Activated CD4-positive, alpha-beta memory T cell treated with anti-CD3 and anti-CD28 coated beads for 36 hours (primary cell): ENCODE measurements at regions not wholly inside any gene's neighbourhood (a gene's known extent, or its start where the extent isn't known, plus 50 kb on each side); places are given as distances from the start of the nearest gene placed in this dataset.

ENCODE experiments used
- CTCF ChIA-PET: fragments of 350-600 bp; sonication (Branson Sonifier 250); formaldehyde crosslinking; loops from one replicate; lab custom pipeline; 2021; ENCODE audit warnings: antibody characterized with exemption, inconsistent platforms; lab: Charles Lee
- POLR2A ChIA-PET: fragments of 350-600 bp; sonication (Branson Sonifier 250); formaldehyde crosslinking; loops from one replicate; lab custom pipeline; 2021; ENCODE audit warnings: antibody characterized with exemption; lab: Charles Lee
- DNase-seq: peaks from one replicate; pipeline ENCODE4 v3.0.0-alpha.2; 2020
- H3K27ac Mint-ChIP-seq: one replicate; pipeline ENCODE4 v1.8.0; 2021; ENCODE audit warnings: mixed read lengths
- H3K27me3 Mint-ChIP-seq: one replicate; pipeline ENCODE4 v1.8.0; 2021; ENCODE audit warnings: mixed read lengths
- H3K36me3 Mint-ChIP-seq: one replicate; pipeline ENCODE4 v1.8.0; 2021; ENCODE audit warnings: mixed read lengths
- H3K4me1 Mint-ChIP-seq: one replicate; pipeline ENCODE4 v1.8.0; 2021; ENCODE audit warnings: low read depth, mixed read lengths
- H3K4me3 Mint-ChIP-seq: one replicate; pipeline ENCODE4 v1.8.0; 2021; ENCODE audit warnings: mild to moderate bottlenecking, mixed read lengths
- H3K9me3 Mint-ChIP-seq: one replicate; pipeline ENCODE4 v1.8.0; 2021; ENCODE audit warnings: mixed read lengths
- intact Hi-C: fragments of 100-400 bp; cut with micrococcal nuclease; formaldehyde crosslinking; loops from one replicate; pipeline ENCODE4 v1.15.1; 2023

DNA sequence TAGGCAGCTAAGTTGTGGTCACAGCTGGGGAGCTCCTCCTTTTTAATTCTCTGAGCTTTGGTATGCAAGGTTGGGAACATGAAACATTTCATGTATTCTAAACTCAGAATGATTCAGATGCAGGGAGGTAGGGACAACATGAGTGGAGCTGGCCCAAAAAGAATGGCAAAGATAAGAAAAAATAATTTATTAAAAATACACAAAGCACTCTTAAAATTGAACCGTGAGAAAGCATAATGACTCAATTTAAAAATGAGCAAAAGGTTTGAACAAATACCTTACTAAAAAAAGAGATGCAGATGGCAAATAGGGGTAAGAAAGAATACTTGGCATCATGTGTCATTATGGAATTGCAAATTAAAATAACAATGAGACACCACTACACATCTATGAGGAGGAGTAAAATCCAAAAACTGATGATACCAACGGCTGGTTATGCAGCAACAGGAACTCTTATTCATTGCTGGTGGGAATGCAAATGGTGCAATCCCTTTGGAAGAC is 175.6 kb upstream of the IRX3 start:
- CTCF ChIA-PET: no interaction called here
- Mint-ChIP-seq H3K36me3 (no peaks in the 10 kb centered on the region), H3K4me3 (no peak overlapping the region), H3K27me3 (peaks cover 2% of the 10 kb centered on the region), H3K27ac (no peak overlapping the region), H3K9me3 (peaks cover 22% of the 10 kb centered on the region), H3K4me1 (no peaks in the 10 kb centered on the region)
- POLR2A ChIA-PET: no interaction called here
- intact Hi-C loops: no loop called here
- DNase-seq: no peak

GRCh38 chr16:54460263-54460860 is 173.8 kb upstream of the IRX3 start:
- no peak overlapping the region for H3K4me3 Mint-ChIP-seq
- no peak for DNase-seq
- ChIA-PET CTCF (no interaction called here), POLR2A (no interaction called here)
- no peaks in the 10 kb centered on the region for H3K4me1 Mint-ChIP-seq
- H3K27ac Mint-ChIP-seq: no peak overlapping the region
- H3K36me3 Mint-ChIP-seq: no peaks in the 10 kb centered on the region
- peaks cover 2% of the 10 kb centered on the region for H3K27me3 Mint-ChIP-seq
- H3K9me3 Mint-ChIP-seq: peaks cover 20% of the 10 kb centered on the region
- intact Hi-C loops: no loop called here

DNA sequence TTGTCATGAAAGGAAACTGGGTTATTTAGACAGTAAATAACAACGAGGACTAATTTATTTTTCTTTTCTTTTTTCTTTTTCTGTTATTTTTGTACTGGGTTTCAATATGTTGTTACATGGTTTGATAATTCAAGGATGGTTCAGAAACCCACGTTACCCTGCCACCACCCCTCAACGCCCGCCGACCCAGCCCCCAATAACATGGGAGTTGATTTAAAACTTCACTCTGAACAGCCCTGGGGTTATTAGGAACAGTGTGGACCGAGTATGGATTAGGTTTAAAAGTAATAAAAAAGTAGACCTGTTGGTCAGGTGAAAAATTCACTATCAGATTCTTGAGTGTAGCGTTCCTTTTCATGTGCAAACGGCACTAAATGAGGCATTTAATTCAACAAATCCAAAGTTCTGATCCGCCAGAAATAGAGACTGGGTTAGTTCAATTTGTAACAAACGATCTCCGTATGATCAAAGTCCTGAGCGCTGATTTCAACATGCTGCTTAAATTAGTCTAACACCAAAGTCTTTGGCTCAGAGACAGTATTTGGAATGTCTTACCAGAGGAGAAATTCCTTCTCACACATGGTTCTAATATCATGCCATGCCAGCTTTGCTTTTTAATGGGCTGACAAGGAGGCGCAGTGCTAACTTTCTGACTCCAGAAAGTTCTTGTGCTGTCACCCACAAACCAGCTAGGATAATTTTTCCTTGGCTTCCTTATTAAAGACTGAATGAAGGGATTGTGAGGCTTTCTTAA is 173.1 kb upstream of the IRX3 start:
- Mint-ChIP-seq H3K9me3 (peaks cover 16% of the 10 kb centered on the region), H3K4me3 (no peak overlapping the region), H3K4me1 (no peaks in the 10 kb centered on the region), H3K27me3 (peaks cover 2% of the 10 kb centered on the region), H3K27ac (no peak overlapping the region), H3K36me3 (no peaks in the 10 kb centered on the region)
- intact Hi-C loops: no loop called here
- CTCF ChIA-PET: no interaction called here
- POLR2A ChIA-PET: no interaction called here
- no peak for DNase-seq

GRCh38 chr16:54458923-54459322 is 172.3 kb upstream of the IRX3 start:
- Mint-ChIP-seq H3K4me3 (no peak overlapping the region), H3K4me1 (no peaks in the 10 kb centered on the region), H3K27me3 (peaks cover 2% of the 10 kb centered on the region), H3K9me3 (peaks cover 12% of the 10 kb centered on the region), H3K27ac (no peak overlapping the region), H3K36me3 (no peaks in the 10 kb centered on the region)
- intact Hi-C loops: no loop called here
- CTCF ChIA-PET: no interaction called here
- DNase-seq: no peak
- POLR2A ChIA-PET: no interaction called here

DNA sequence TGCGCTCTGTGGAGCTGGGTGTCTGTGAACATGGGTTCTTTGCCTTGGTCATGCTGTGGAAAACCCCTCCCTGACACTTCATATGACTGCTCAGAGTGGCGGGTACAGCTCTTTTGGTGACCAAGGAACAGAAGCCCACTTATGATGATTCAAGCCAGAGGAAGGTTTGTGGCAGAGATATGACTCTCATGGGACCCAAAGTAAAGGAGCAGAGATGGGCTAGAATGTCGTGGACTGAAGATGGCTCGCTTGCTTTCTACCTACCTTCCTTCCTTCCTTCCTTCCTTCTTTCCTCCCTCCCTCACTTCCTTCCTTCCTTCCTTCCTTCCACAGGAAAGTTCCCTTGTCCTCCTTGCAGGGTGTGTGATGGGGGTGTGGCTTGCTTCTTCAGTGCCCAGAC is 169.7 kb upstream of the IRX3 start:
- intact Hi-C loops: no loop called here
- CTCF ChIA-PET: interaction anchor here (0.6 kb wide), 1 partner anchor 174 kb away, joined by 4 read pairs; no protein-coding TSS in a partner anchor
- no peak overlapping the region for H3K4me3 Mint-ChIP-seq

DNA sequence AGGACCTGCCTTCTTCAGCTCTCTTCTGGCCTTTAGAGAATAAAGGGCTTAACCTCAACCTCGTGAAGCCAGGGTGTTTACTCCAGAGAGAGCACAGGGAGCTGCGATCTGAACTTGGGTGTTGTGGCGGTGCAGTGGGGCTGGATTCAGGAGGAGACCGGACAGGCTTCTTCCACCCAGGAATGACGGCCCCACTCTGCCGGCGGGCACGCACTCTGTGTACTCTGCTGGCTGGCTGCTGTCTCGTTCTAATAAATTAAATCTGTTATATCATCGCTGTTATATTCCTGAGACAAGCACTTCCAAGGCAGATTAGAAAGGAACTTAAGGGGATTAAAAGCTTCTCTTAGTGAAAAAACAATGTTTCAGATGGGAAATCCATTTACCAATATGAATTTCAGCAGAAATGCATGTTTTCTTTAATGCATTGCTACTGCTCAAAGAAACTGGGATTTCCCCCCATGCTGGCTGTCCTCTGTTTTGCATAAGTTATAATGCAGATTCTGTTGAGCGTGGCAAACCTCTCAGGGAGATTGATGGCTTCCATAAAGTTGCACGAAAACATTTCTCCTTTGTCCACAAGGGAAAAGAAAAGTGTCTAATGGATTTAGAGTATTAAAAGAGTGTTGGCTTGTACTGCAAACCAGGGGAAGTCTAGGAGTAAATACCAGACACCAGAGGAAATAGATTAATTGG is 168.6 kb upstream of the IRX3 start:
- Mint-ChIP-seq H3K9me3 (no peaks in the 10 kb centered on the region), H3K4me1 (no peaks in the 10 kb centered on the region), H3K27me3 (peaks cover 5% of the 10 kb centered on the region), H3K36me3 (no peaks in the 10 kb centered on the region), H3K4me3 (no peak overlapping the region), H3K27ac (no peak overlapping the region)
- ChIA-PET POLR2A (no interaction called here), CTCF (no interaction called here)
- DNase-seq: no peak
- intact Hi-C loops: no loop called here

More for the DNA sequence above, 169.7 kb upstream of the IRX3 start:
- DNase-seq: no peak
- peaks cover 4% of the 10 kb centered on the region for H3K27me3 Mint-ChIP-seq
- H3K27ac Mint-ChIP-seq: no peak overlapping the region
- no peaks in the 10 kb centered on the region for H3K4me1 Mint-ChIP-seq
- H3K9me3 Mint-ChIP-seq: no peaks in the 10 kb centered on the region
- POLR2A ChIA-PET: no interaction called here
- H3K36me3 Mint-ChIP-seq: no peaks in the 10 kb centered on the region

GRCh38 chr16:54454616-54455015 is 168.0 kb upstream of the IRX3 start:
- ChIA-PET POLR2A (no interaction called here), CTCF (no interaction called here)
- Mint-ChIP-seq H3K4me3 (no peak overlapping the region), H3K9me3 (no peaks in the 10 kb centered on the region), H3K27ac (no peak overlapping the region), H3K27me3 (peaks cover 5% of the 10 kb centered on the region), H3K4me1 (no peaks in the 10 kb centered on the region), H3K36me3 (no peaks in the 10 kb centered on the region)
- intact Hi-C loops: no loop called here
- DNase-seq: no peak

GRCh38 chr16:54453871-54454270 is 167.3 kb upstream of the IRX3 start:
- ChIA-PET CTCF (no interaction called here), POLR2A (no interaction called here)
- intact Hi-C loops: no loop called here
- H3K9me3 Mint-ChIP-seq: no peaks in the 10 kb centered on the region
- H3K4me3 Mint-ChIP-seq: no peak overlapping the region
- no peak for DNase-seq
- H3K27me3 Mint-ChIP-seq: peaks cover 5% of the 10 kb centered on the region
- H3K27ac Mint-ChIP-seq: no peak overlapping the region
- H3K4me1 Mint-ChIP-seq: no peaks in the 10 kb centered on the region
- no peaks in the 10 kb centered on the region for H3K36me3 Mint-ChIP-seq

DNA sequence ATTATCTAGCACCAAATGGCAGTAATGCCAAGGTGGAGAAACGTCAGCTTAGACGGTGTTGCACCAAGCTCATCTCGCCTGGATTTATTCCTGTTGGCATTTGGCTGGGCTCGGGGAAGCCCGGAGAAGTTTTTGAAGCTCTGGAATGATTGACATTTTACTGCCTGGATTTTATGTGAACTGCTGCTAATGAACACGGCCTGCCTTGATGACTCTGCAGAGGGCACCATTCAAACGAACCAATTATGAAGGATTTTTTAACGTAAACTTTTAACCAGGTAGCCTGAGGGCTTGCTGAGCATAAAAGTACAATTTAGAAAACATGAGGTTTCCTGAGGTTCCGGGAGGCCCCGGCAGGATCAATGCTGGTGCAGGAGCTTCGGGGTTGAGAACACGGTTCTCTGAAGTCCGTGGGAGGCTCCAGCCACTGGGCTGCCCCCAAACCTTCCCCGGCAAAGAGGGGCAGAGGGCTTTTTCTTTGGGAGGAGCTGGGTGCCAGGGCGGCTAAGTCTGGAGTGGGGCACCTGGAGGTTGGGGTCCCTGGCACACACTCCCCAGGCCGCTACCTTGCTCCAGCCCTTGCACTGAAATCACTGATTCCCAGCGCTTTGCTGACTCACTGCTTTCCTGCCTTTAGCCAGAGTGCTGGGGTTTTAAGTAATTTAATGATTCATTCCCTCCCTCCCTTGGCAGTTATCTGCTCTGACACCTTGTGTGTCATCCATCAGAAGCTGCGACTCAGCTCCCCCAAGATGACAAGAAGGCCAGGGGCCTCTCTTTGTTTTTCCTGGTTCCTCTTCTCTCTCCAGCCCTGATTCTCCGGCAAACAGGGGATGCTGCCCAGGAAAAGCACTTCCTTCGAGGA is 161.2 kb upstream of the IRX3 start:
- Mint-ChIP-seq H3K9me3 (no peaks in the 10 kb centered on the region), H3K4me3 (no peak overlapping the region), H3K4me1 (no peaks in the 10 kb centered on the region), H3K27me3 (peaks cover 5% of the 10 kb centered on the region), H3K36me3 (no peaks in the 10 kb centered on the region), H3K27ac (no peak overlapping the region)
- ChIA-PET POLR2A (no interaction called here), CTCF (no interaction called here)
- intact Hi-C loops: no loop called here
- DNase-seq: peak; percentile 10

DNA sequence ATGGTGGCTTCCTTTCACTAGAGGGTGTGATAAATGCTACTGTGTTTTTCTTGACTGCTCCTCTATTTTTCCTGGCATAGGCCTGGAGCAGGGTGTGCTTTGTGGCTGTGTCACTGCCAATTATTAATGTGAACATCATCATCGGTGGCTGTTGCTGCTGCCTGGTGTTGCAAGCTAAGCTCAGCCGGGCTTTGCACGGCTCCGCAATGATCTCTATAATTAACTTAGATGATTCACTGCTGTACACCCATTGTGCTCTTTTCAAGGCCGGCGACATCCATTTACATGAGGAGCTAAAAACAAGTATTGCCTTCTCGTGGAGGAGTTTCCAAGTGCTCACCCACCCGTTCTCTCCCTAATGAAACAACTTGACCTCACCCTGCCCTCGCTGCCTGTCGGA is 160.1 kb upstream of the IRX3 start:
- Mint-ChIP-seq H3K4me1 (no peaks in the 10 kb centered on the region), H3K27me3 (peaks cover 4% of the 10 kb centered on the region), H3K27ac (no peak overlapping the region), H3K9me3 (no peaks in the 10 kb centered on the region), H3K36me3 (no peaks in the 10 kb centered on the region), H3K4me3 (no peak overlapping the region)
- ChIA-PET CTCF (no interaction called here), POLR2A (no interaction called here)
- intact Hi-C loops: no loop called here
- no peak for DNase-seq

- Mint-ChIP-seq H3K9me3 (no peaks in the 10 kb centered on the region), H3K36me3 (no peaks in the 10 kb centered on the region), H3K27ac (no peak overlapping the region), H3K4me3 (no peak overlapping the region), H3K27me3 (no peaks in the 10 kb centered on the region), H3K4me1 (no peaks in the 10 kb centered on the region)
- ChIA-PET POLR2A (no interaction called here), CTCF (no interaction called here)
- intact Hi-C loops: no loop called here
- DNase-seq: no peak
These were observed 158.4 kb upstream of the IRX3 start for GRCh38 chr16:54444851-54445458.
